ENCODE measurements at regions not wholly inside any gene's neighbourhood (a gene's known extent, or its start where the extent isn't known, plus 50 kb on each side); places are given as distances from the start of the nearest gene placed in this dataset.
"Not testable (repeated sequence)": the region's sequence is repeated elsewhere in the genome, so short reads cannot be mapped to it uniquely, and the experiment has no call there.

DNA sequence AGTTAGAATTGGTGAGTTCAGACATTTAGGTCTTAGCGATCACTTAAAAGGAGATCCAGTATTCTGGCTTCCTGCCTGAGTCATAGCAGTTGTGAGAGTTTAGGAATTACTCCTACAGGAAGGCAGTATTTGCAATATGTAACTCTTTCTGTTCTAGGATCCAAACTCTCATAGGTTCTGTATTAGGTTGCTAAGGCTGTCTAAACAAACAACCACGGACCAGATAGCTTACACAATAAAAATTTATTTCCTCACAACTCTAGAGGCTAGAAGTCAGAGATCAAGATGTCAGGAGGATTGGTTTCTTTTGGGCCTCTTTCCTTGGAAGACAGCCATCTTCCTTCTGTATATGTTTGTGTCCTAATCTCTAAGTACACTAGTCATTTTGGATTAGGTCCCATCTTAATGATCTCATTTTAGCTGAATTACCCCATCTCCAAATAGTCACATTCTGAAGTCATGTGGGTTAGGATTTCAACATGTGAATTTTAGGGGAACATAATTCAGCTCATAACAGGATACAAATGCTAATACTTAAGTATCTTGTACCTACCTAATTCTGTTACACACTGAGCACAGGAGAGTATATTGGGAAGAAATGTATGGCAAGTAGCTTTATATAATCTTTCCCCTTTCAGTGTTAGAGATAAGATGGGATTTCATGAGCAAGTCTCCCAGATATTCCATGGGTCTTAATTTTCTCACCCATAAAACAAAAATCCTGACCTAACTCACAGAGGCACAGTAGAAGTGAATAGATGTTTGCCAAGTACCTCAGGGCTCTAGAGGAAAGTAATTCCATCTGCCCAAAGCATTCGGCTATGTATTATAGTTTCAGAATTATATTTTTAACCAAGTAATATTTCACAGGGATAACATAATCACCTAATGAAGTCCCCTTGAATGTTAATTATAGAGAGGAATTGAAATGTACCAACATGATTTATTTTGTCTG, 144.4 kb downstream of the PTBP2 start:
- peak; percentile 2 for DNase-seq

DNA sequence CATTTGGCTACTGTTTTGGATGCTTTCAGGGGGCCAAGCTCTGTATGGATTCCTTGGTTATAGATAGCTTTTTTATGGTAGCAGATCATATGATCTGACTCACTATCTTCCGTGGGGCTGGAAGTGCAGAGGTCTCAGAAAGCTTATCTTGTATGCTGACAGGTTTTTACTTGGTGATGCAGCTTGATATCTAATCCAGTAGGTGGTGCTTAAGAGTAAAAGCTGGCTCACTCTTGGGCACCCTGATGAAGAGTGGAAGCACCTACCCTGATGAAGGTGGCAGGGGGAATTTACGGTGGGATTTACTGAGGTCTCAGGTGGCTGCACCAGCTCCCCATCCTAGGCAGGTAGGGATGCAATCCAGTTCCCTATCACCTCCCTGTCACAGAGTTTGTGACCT, 151.2 kb downstream of the PTBP2 start:
- DNase-seq: no peak

DNA sequence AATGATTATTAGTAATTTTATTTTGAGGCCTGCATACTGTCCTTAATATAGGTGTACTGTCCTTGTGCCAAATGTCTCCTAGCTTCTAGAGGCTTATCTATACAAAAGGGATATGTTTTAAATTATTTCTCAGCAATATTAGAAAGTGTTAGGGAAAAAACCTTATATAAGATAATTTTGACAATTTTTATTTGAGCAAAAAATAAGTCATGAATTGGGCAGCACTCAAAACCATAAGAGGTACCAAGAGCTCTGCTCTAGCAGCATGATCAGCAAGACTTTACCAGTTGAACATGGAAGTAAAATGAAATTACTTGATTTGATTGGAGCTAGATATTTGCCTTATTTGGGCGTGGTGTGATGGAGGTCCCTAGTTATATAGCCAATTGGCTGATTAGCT, 157.1 kb downstream of the PTBP2 start:
- DNase-seq: no peak

DNA sequence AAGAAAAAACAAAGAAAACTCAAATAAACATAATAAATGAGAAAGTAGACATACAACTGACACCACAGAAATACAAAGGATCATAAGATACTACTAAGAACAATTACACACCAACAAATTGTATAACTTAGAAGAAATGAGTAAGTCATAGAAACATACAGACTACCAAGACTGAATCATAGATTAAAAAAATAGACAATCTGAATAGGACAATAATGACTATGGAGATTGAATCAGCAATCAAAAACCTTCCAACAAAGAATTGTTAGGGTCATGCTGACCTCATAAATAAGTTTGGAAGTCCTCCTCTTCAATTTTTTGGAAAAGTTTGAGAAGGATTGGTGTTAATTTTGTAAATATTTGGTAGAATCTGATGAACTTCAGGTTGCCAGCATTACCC, 159.0 kb downstream of the PTBP2 start:
- no peak for DNase-seq

DNA sequence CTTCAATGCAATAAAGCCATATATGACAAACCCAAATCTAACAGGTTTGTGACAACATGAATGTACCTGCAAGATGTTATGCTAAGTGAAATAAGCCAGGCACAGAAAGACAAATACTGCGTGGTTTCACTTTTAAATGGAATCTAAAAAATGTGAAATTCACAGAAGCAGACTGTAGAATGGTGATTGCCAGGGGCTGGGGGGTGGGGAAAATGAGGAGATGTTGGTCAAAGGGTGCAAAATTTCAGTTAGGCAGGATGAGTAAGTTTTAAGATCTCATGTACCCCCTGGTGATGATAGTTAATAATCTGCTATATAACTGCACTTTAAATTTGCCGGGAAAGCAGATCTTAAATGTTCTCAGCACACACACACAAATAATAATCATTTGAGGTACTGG, 160.5 kb downstream of the PTBP2 start:
- no peak for DNase-seq

DNA sequence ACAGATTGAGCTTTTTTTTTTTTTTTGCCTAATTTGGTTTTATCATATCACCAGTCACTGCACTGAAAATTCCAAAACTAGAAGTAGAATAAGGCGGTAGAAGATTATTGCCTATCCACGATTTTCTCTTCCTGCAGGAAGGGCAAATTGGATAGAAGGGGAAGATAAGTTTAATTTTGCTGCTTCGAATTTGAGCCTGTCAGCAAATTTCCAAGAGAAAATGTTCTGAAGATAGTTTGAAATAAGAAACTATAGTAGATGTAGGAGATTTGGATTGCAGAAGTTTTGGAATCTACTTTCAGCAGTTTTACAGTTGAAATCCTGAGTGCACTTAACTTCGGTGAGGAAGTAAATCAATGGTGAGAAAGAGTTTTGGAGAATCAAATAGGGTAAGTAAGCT, 164.9 kb downstream of the PTBP2 start:
- no peak for DNase-seq

DNA sequence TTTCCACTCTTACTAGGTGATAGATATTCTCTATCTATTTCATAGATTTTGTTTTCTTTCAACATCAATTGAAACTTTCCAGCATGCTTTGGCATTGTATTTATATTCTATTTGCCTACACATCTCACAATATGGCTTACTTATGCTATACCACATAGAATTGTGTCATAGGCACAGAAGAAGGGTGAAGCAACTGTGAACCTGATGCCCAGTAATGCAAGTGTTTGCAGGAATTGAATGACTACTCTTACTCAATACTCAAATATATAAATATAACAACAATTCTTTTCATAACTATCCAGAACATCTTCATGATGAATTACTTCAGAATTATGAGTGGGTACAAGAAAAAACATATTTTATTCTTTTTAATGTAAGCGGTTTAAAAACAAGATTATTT, 165.9 kb downstream of the PTBP2 start:
- no peak for DNase-seq

DNA sequence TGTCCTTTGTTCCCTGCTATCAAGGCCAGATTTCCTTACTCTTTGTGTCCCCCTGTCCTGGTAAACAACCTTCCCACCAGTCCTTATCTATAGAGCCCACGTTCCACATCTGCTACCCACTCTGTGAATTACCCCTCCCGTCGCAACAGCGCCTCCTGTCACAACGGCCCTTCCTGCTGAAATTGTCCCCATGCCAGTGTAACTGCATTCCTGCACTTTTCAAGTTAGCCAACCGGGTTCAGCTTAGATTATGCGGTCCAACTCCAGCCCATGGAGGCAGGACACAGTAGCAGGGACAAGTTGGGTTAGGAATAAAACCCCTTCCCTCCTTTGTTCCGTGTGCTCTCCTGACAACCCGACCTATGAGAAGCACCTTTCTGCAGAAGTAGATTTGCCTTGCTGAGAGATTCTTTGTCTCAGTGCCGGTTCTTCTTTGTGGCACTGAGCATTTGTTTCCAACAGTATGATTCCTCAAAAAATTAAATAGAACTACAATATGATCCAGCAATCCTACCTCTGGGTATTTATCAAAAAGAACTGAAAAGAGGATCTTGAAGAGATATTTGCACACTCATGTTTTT, 180.3 kb downstream of the PTBP2 start:
- DNase-seq: no peak

DNA sequence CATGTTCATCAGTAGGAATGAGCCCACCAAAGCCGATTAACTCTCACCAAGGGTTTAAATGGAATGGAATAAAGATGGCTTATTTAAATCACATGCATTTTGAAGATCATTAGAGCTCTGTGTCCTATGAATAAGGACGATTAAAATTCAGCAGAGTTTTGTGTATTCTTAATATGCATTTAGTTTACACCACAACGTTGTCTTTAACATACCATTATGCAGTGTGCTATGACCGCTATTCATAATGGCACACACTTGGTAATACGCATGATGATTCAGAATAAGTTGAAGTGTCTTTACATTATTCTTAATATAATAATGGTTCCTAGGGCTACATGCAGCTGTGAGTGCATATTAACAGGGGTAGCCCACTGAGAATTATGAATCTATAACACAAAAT, 190.7 kb downstream of the PTBP2 start:
- DNase-seq: no peak

DNA sequence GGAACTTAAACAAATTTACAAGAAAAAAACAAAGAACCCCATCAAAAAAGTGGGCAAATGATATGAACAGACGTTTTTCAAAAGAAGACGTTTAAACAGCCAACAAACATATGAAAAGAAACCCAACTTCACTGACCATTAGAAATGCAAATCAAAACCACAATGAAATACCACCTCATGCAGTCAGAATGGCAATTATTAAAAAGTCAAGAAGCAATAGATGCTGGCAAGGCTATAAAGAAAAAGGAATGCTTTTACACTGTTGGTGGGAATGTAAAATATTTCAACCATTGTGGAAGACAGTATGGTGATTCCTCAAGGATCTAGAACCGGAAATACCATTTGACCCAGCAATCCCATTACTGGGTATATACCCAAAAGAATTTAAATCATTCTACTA, 194.1 kb downstream of the PTBP2 start:
- not testable (repeated sequence) for DNase-seq

DNA sequence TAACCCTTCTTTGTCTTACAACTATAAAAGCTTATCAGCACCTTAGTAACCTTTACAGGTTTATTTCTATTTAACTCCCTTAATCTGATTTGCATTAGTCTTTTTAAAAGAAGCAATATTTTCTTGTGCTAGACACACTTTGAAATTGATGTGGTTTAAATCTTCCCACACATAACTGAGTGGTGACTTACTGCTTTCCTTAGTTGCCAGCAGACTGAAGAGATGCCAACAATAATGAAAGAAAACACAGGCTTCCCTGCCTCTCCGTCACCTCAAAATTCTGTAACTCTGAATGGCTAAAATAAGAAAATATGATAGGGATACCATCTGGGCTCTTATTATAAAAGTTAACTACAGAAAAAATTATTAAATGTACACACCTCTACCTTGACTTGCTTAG, 196.8 kb downstream of the PTBP2 start:
- no peak for DNase-seq

DNA sequence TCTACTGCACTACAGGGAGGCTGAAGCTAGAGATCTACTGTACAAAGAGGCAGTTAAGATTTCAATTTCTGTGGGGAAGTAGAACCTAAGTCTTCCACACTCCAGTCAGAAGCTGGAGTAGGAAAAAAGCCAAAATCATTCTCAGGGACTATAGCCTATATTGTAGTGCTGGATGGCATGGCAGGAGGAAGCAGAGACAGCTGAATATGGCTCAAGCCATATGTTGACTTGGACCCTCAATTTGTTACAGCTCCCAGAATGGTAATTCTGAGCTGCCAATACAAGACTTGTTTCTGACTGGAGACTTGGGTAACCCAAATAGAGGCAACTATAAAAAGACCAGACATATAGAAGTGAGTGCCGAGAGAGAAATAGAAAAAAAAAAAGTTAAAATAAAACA, 200.6 kb downstream of the PTBP2 start:
- no peak for DNase-seq

DNA sequence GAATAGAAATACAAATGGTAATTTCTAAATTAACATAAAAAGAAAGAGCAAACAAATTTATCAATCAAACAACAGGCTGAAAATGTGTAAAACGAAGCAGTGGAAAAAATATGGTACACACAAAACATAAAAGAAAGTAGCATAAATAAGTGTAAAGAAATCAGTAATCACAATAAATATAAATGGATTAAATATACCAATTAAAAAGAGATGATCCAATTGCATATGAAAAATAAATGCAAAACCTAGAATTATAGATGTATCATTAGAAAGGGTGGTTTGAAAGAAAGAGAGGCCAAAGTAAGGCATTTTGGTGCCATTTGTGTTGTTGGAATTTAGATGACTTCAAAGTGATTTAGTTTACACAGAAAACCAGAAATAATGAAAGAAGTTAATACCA, 202.2 kb downstream of the PTBP2 start:
- no peak for DNase-seq

DNA sequence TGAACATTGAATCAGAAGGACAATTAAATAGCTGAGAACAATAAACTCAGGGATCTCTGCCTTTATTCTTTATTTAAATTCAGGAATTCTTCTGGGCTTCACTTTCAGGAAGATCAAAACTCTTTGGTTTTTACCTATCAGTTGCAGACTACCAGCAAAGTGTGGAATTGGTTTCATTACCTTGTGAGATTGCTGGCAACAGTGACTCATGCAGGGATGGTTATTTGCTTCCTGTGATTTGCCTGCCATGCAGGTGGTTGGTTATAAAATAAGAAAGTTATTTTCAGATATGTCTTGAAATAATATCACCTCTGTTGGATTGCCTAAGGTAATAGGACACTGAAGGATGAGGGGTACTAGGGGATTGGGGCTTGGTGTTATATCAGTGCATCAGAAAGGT, 204.6 kb downstream of the PTBP2 start:
- DNase-seq: no peak

DNA sequence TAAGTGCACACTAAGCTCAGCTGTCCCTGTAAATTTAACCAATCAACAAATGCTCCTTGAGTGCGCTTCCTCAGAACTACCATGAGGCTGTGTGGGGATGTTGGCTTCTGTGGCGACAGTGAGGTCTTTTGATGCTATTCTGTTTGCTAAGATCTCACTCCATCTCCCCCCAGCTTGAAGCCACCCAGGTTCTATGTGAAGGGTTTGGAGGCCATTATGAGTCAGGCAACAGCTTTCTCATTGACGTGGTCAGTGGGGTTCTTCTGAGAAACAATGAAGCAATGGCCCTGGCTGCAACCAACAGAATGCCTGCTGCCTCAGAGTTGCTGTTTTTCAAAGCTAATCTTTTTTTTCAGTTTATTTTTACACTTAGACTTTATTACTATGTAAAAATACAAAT, 205.5 kb downstream of the PTBP2 start:
- DNase-seq: no peak

DNA sequence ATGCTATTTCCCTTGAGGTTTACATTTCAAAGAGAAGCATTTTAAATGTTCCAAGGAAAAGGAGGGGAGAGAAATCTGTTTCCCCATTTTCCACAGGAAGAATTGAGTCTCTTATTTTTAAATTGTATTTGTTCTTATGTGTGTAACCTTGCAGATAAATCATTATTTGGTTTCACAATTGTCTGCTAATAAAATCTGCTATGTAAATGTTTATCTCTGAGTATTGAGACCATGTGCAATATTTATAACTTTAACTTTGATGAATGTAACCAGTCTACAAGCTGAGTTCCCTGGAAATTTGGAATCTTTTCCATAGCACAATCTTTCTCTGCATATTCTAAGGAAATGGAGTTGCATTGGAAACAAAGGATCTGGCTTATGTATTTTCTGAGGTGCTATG, 209.6 kb downstream of the PTBP2 start:
- no peak for DNase-seq

DNA sequence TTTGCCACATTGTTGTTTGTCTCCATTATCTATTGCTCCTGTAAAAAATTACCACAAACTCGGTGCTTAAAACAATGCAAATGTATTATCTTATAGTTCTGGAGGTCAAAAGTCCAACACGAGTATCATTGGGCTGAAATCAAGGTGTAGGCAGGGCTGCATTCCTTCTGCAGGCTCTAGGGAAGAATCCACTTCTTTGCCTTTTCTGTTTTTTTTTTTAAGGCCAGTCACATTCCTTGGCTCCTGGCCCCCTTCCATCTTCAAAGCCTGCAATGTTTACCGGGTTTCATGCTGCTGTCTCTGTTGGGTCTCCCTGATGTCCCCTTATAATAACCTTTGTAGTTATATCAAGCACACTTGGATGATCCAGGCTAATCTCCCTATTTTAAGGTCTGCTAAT, 212.7 kb downstream of the PTBP2 start:
- no peak for DNase-seq

DNA sequence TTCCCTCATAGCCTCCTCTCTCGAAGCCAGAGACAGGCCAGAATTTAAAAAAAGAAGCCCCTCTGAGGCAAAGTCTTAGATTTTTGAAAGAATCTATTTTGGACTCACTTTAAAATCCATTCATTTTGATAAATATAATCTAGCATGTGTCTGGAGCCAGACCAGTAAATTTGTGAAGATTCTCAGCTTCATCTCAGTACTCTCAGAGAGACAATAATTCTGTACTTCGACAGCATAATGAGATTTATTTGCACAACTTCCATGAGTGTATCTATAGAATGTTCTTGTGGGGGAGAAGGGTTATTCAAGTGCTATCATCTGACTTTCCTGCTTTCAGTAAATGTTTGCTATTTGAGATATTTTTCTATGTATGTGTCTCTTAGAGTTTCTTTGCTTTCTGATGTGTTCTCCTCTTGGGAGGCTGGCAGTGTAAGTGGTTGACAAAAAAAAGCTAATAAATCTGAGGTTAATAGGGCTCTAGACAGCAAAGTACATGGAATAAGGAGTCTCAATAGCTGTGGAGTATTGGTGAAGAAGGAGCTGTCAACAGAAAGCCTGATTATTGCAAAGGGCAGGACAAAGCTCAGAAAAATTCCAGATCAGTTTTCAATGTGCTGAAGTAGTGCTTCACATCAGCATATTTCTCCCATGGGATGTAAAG, 223.0 kb downstream of the PTBP2 start:
- no peak for DNase-seq

DNA sequence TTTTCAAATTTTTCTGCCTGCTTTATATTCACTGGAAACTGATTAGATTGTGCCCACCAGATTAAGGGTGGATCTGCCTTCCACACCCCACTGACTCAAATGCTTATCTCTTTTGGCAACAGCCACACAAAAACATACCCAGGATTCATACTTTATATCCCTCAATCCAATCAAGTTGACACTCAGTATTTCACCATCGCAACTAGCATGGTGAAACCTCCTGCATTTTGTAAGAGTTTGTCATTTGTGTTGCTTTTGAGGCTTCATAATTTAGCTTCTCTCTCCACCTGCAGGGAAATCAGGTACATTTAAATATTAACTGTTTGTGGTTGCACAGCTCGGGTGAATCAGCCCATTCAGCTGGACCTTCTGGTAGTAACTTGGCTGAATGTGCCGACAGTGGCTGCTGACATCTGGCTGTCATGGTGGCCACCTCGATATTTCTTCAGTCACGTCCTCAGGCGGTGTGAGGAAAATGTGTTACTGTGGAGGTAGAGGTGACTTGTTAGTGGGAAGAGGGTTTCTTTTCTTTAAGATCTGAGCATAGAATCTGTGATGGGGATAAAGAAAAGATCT, 224.0 kb downstream of the PTBP2 start:
- no peak for DNase-seq

DNA sequence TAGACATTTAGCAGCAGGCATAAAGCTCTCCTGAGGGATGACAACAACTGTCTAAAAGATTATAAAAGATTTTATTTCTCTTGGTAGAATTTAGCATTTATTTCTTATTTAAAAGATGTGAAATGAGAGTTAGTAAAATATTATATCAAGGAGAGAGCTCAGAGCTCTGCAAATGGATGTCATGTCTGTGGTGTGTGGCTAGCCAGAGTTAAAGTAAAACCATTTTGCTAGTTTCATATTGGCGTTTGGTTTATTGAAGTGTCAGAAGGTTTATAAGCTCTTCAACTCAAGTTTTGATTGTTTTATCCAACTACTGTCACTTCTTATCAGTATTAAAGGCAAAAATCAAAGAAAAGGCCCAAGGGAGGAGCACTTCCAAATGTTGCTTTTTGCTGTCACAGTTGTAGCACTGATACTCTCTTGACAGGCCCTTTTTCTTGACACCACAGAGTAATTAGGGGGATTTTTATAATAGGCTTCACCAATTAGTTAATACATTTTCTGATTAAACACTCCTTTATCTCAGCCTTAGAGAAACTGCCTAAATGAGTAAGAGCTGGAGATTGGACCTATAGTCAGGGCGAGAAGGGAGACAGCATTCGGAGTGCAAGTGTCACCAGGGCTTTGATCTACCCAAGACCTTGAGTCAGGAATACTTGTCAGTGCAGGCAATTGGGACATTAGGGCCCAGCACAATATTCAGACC, 233.9 kb downstream of the PTBP2 start:
- no peak for DNase-seq

DNA sequence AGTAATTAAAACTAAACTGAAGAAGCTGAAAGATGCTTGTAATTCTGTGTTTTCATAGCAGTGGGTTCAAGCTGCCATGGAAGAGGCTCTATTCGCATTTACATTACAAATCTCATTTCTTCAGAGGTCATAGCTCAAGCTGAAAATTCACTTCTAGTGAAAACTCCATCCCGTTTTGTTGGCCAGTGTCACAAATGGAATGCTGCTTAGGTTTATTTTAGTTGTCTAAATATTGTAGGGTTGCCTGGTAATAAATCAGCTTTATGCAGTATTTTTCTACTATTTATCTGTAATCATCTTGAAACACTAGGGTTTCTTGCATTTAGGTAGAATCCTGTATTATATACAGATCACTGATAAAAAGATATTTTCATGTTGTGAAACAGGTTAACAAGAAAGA, 240.6 kb downstream of the PTBP2 start:
- DNase-seq: no peak

DNA sequence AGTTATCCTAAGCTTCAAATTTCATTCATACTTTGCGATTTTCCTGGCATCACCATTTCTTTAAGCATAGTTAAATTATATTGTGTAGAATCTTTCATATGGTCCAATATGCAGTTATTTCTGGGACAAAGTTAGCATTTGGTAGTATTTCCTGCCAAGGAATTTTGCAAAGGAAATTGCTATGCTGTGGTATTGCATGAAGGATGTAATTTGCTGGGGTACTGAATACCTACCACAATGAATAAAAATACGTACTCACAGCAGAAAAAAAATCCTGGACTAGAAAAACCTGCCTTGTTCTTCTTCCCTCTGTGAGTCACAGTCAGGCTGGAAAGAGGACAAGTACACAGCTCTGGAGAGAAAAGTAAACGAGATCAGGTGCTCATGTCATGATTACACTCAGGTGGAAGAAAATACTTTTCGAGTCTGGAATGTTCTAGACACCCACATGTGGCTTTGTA, 241.2 kb downstream of the PTBP2 start:
- no peak for DNase-seq

DNA sequence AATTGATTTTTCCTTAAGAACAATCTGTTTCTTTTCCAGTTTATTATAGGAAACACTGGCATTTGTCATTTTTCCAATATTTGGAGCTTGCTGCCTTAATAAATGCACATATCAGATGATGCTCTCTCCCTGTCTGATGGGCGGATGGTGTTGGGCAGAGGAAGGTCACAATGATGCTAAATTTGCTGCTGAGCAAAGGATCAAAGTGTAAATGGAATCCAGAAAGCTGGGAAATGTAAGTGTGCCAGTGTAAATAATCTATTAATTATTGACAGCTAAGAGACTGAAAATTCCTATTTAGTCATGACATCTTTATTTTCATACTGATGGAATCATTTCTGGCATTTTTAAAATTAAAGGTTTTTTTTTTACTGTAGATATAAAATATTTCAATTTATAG, 243.2 kb downstream of the PTBP2 start:
- DNase-seq: no peak

Measured in suppressor macrophage treated with lipopolysaccharide for 4 hours (primary cell).